Body of pancreas (tissue), 4 donors: ENCODE measurements at regions not wholly inside any gene's neighbourhood (a gene's known extent, or its start where the extent isn't known, plus 50 kb on each side); places are given as distances from the start of the nearest gene placed in this dataset.

Experiments
- CTCF ChIP-seq, 7 experiments: fragments of 450-650 bp in 4 of 7; fragments of 200-600 bp in 3 of 7; sonication (generic) in 3 of 7; IDR thresholded peaks; one replicate each; pipeline ENCODE4 v1.5.1; 2016 to 2019; ENCODE audit warnings: antibody characterized with exemption in 7 of 7
- POLR2A ChIP-seq, 3 donors: fragments of 450-650 bp; IDR thresholded peaks; one replicate each; pipeline ENCODE4 v1.6.1; 2016; ENCODE audit warnings: antibody characterized with exemption in 3 of 3, mild to moderate bottlenecking in 2 of 3

GRCh38 chr17:70771804-70772386 is 602.6 kb downstream of the KCNJ2 start:
- TF ChIP-seq POLR2A (IDR thresholded peaks at IDR 0.05) (no peak), CTCF (IDR thresholded peaks at IDR 0.05) (no peak)
